HepG2 (cell line): ENCODE measurements at regions not wholly inside any gene's neighbourhood (a gene's known extent, or its start where the extent isn't known, plus 50 kb on each side); places are given as distances from the start of the nearest gene placed in this dataset.

Experiments
- ARNT ChIP-seq: fragments of 450-650 bp; IDR thresholded peaks from 2 replicates; pipeline ENCODE4 v1.6.1; 2017
- CEBPG ChIP-seq: IDR thresholded peaks from 2 replicates; pipeline ENCODE4 v1.6.1; 2016
- CREM ChIP-seq, 2 experiments: sonication (generic) in 1 of 2; formaldehyde crosslinking in 1 of 2; IDR thresholded peaks; 2 replicates each; pipeline versions ENCODE4 v1.4.0 to v1.6.1; 2016 to 2020; ENCODE audit warnings: antibody characterized with exemption in 1 of 2, mild to moderate bottlenecking in 1 of 2, missing genetic modification reagents in 1 of 2
- CTCF ChIP-seq: sonication (generic); formaldehyde crosslinking; IDR thresholded peaks from 2 replicates; pipeline ENCODE4 v1.5.0; 2020; ENCODE audit warnings: mild to moderate bottlenecking, missing genetic modification reagents, moderate library complexity
- MAZ ChIP-seq, 2 experiments: sonication (generic) in 1 of 2; formaldehyde crosslinking in 1 of 2; IDR thresholded peaks; 2 replicates each; pipeline versions ENCODE4 v1.5.0 to v1.6.1; 2012 to 2020; ENCODE audit warnings: low read depth in 2 of 2, mild to moderate bottlenecking in 2 of 2, borderline replicate concordance in 1 of 2, improper control_type of control experiment in 1 of 2, low read length in 1 of 2, missing genetic modification reagents in 1 of 2, moderate library complexity in 1 of 2
- ZZZ3 ChIP-seq: sonication (generic); formaldehyde crosslinking; IDR thresholded peaks from 2 replicates; pipeline ENCODE4 v1.4.0; 2020; ENCODE audit warnings: missing genetic modification reagents, mild to moderate bottlenecking, borderline replicate concordance

- TF ChIP-seq CREM (IDR thresholded peaks at IDR 0.05) (no peak), CREM (CRISPR knock-in tag; IDR thresholded peaks at IDR 0.05) (no peak), CTCF (CRISPR knock-in tag) (no peak), ARNT (no peak), ZZZ3 (CRISPR knock-in tag) (no peak), MAZ (IDR thresholded peaks at IDR 0.05; ENCODE audit: borderline replicate concordance, low read depth, low read length) (no peak), MAZ (CRISPR knock-in tag; IDR thresholded peaks at IDR 0.05; ENCODE audit: low read depth) (no peak), CEBPG (CRISPR knock-in tag) (no peak)
Observed at GRCh38 chr13:76189882-76190519, 553.9 kb downstream of the LMO7 start.
